GM23338 (cell line): ENCODE measurements at regions not wholly inside any gene's neighbourhood (a gene's known extent, or its start where the extent isn't known, plus 50 kb on each side); places are given as distances from the start of the nearest gene placed in this dataset.

ENCODE experiments used
- ATAC-seq: fragments of 200-7000 bp; cut with Tn5 transposase; 3 replicates; pipeline ENCODE4 v1.9.1; 2020
- DNase-seq: peaks from one replicate; pipeline ENCODE4 v3.0.0-alpha.2; 2015; ENCODE audit warnings: low spot score
- H2AFZ ChIP-seq: fragments of 200-600 bp; sonication (generic); 2 replicates; pipeline ENCODE4 v1.8.0; 2016; ENCODE audit warnings: antibody characterized with exemption, mild to moderate bottlenecking, moderate library complexity
- H3F3A ChIP-seq: fragments of 200-600 bp; sonication (generic); replicated peaks from 2 replicates; pipeline ENCODE4 v1.8.0; 2017; ENCODE audit warnings: antibody characterized with exemption, mixed run types, low read depth
- H3K27ac ChIP-seq: fragments of 200-600 bp; sonication (generic); 2 replicates; pipeline ENCODE4 v1.6.1; 2016; ENCODE audit warnings: low read depth
- H3K27me3 ChIP-seq: fragments of 200-600 bp; sonication (generic); 2 replicates; pipeline ENCODE4 v1.8.0; 2016; ENCODE audit warnings: mild to moderate bottlenecking, mixed run types, moderate library complexity; ENCODE audit not compliant: insufficient read depth
- H3K36me3 ChIP-seq: fragments of 200-600 bp; sonication (generic); 2 replicates; pipeline ENCODE4 v1.8.0; 2016; ENCODE audit warnings: mild to moderate bottlenecking; ENCODE audit not compliant: insufficient read depth
- H3K4me1 ChIP-seq: fragments of 200-600 bp; sonication (generic); 2 replicates; pipeline ENCODE4 v1.8.0; 2016; ENCODE audit warnings: mild to moderate bottlenecking, moderate library complexity; ENCODE audit not compliant: insufficient read depth
- H3K4me2 ChIP-seq: fragments of 200-600 bp; sonication (generic); 2 replicates; pipeline ENCODE4 v1.7.1; 2017; ENCODE audit warnings: mixed run types
- H3K4me3 ChIP-seq: fragments of 200-600 bp; sonication (generic); 2 replicates; pipeline ENCODE4 v1.6.1; 2016; ENCODE audit warnings: mixed run types
- H3K79me2 ChIP-seq: fragments of 200-600 bp; sonication (generic); replicated peaks from 2 replicates; pipeline ENCODE4 v1.8.0; 2017; ENCODE audit warnings: mild to moderate bottlenecking; ENCODE audit not compliant: insufficient read depth
- H3K9me2 ChIP-seq: fragments of 200-600 bp; sonication (generic); 2 replicates; pipeline ENCODE4 v1.8.0; 2017; ENCODE audit not compliant: insufficient read depth
- H4K20me1 ChIP-seq: fragments of 200-600 bp; sonication (generic); replicated peaks from 2 replicates; pipeline ENCODE4 v1.8.0; 2017; ENCODE audit warnings: mild to moderate bottlenecking; ENCODE audit not compliant: insufficient read depth
- H3K27ac Mint-ChIP-seq: 2 replicates; pipeline ENCODE4 v1.8.0; 2020; ENCODE audit warnings: inconsistent platforms, mild to moderate bottlenecking, moderate library complexity, mixed read lengths
- H3K27me3 Mint-ChIP-seq: 3 replicates; pipeline ENCODE4 v1.8.0; 2022; ENCODE audit warnings: low read depth, mild to moderate bottlenecking, moderate library complexity, mixed read lengths, inconsistent platforms; ENCODE audit not compliant: insufficient read depth, poor library complexity
- H3K36me3 Mint-ChIP-seq: 3 replicates; pipeline ENCODE4 v1.8.0; 2021; ENCODE audit warnings: low read depth, mild to moderate bottlenecking, inconsistent platforms, moderate library complexity, mixed read lengths
- H3K4me1 Mint-ChIP-seq: 3 replicates; pipeline ENCODE4 v1.8.0; 2020; ENCODE audit warnings: mild to moderate bottlenecking, inconsistent platforms, mixed read lengths
- H3K4me3 Mint-ChIP-seq: 3 replicates; pipeline ENCODE4 v1.8.0; 2021; ENCODE audit warnings: moderate library complexity, mild to moderate bottlenecking, inconsistent platforms, mixed read lengths
- H3K9me3 Mint-ChIP-seq: 3 replicates; pipeline ENCODE4 v1.8.0; 2020; ENCODE audit warnings: moderate library complexity, mild to moderate bottlenecking, inconsistent platforms, mixed read lengths
- CREB1 ChIP-seq: fragments of 250-450 bp; sonication (Bioruptor Pico); IDR thresholded peaks from 2 replicates; pipeline ENCODE4 v1.5.0; 2020; ENCODE audit warnings: low read depth, mild to moderate bottlenecking, moderate library complexity
- CTCF ChIP-seq, 2 experiments: fragments of 200-600 bp in 1 of 2; sonication (generic) in 1 of 2; conservative IDR thresholded peaks; 2 replicates each; pipeline versions ENCODE4 v1.5.1 to v1.6.1; 2016 to 2017; ENCODE audit warnings: antibody characterized with exemption in 2 of 2, low read depth in 2 of 2, mild to moderate bottlenecking in 2 of 2, moderate library complexity in 1 of 2
- ETS1 ChIP-seq: IDR thresholded peaks from 2 replicates; pipeline ENCODE4 v1.6.1; 2016; ENCODE audit warnings: antibody characterized with exemption
- EZH2 ChIP-seq: fragments of 200-600 bp; sonication (generic); IDR thresholded peaks from one replicate; pipeline ENCODE4 v1.8.0; 2017; ENCODE audit warnings: antibody characterized with exemption, mild to moderate bottlenecking, low read depth; ENCODE audit not compliant: unreplicated experiment
- EZH2phosphoT487 ChIP-seq: fragments of 200-600 bp; sonication (generic); IDR thresholded peaks from one replicate; pipeline ENCODE4 v1.8.1; 2018; ENCODE audit warnings: antibody characterized with exemption; ENCODE audit not compliant: unreplicated experiment
- JUNB ChIP-seq: IDR thresholded peaks from one replicate; pipeline ENCODE4 v1.6.1; 2016; ENCODE audit warnings: antibody characterized with exemption; ENCODE audit not compliant: unreplicated experiment
- NANOG ChIP-seq: IDR thresholded peaks from 2 replicates; pipeline ENCODE4 v1.6.1; 2016; ENCODE audit warnings: antibody characterized with exemption, borderline replicate concordance
- POLR2AphosphoS5 ChIP-seq: IDR thresholded peaks from 2 replicates; pipeline ENCODE4 v1.6.1; 2016; ENCODE audit warnings: antibody characterized with exemption, low read depth
- REST ChIP-seq: IDR thresholded peaks from one replicate; pipeline ENCODE4 v1.6.1; 2018; ENCODE audit warnings: antibody characterized with exemption; ENCODE audit not compliant: unreplicated experiment
- STAT1 ChIP-seq: IDR thresholded peaks from one replicate; pipeline ENCODE4 v1.6.1; 2016; ENCODE audit warnings: antibody characterized with exemption; ENCODE audit not compliant: unreplicated experiment
- ZNF114 ChIP-seq: fragments of 250-450 bp; sonication (Bioruptor Pico); IDR thresholded peaks from 2 replicates; pipeline ENCODE4 v1.5.0; 2020; ENCODE audit warnings: mild to moderate bottlenecking, moderate library complexity
- ZNF331 ChIP-seq: fragments of 250-450 bp; sonication (Bioruptor Pico); IDR thresholded peaks from 2 replicates; pipeline ENCODE4 v1.5.0; 2020; ENCODE audit warnings: low read depth, mild to moderate bottlenecking, moderate library complexity
- ZNF462 ChIP-seq: fragments of 250-450 bp; sonication (Bioruptor Pico); IDR thresholded peaks from 2 replicates; pipeline ENCODE4 v1.5.0; 2020; ENCODE audit warnings: mild to moderate bottlenecking, moderate library complexity

GRCh38 chr5:123752552-123753179, 240.7 kb downstream of the CSNK1G3 start:
- Mint-ChIP-seq H3K27ac (no peak overlapping the region), H3K27me3 (no peaks in the 10 kb centered on the region), H3K4me3 (no peak overlapping the region), H3K36me3 (no peaks in the 10 kb centered on the region), H3K4me1 (peaks cover 19% of the 10 kb centered on the region), H3K9me3 (no peaks in the 10 kb centered on the region)
- TF ChIP-seq ETS1 (no peak), EZH2phosphoT487 (no peak), REST (no peak), ZNF114 (CRISPR knock-in tag) (no peak), ZNF462 (CRISPR knock-in tag) (no peak), EZH2 (no peak), NANOG (no peak), CTCF (conservative IDR thresholded peaks at IDR 0.05; ENCODE audit: low read depth in 2 of 2) (no peak), POLR2AphosphoS5 (no peak), ZNF331 (CRISPR knock-in tag) (no peak), JUNB (no peak), STAT1 (no peak), CREB1 (CRISPR knock-in tag) (no peak)
- Histone ChIP-seq H3K9me2 (no peaks in the 10 kb centered on the region), H3K4me1 (peaks cover 14% of the 10 kb centered on the region), H3K79me2 (no peaks in the 10 kb centered on the region), H3F3A (no peaks in the 10 kb centered on the region), H3K27me3 (no peaks in the 10 kb centered on the region), H3K4me3 (no peak overlapping the region), H4K20me1 (no peaks in the 10 kb centered on the region), H3K36me3 (no peaks in the 10 kb centered on the region), H3K4me2 (no peak overlapping the region), H2AFZ (peak overlapping the region; percentile 60), H3K27ac (no peak overlapping the region)
- ATAC-seq: no peak
- no peak for DNase-seq
